ENCODE measurements at regions not wholly inside any gene's neighbourhood (a gene's known extent, or its start where the extent isn't known, plus 50 kb on each side); places are given as distances from the start of the nearest gene placed in this dataset.

DNA sequence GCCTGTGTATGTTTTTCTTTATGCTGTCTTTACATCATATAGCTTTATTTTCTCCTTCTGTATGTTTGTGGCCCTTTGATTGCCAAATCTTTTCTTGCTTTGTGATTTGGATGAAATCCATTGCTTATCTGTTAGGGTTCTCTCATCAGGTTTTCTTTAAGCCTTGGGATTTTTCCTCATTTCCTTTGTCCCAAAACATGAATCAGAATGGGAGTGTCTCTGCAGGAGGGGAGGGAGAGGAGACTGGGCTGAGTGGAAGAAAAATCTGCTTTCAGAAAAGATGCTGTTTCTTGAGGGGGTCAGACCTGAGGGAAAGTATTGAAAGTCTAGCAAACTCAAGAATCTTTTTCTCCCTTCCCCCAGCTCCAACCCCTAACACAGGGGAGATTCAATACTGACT is 758.0 kb upstream of the MMS22L start:
- TF ChIP-seq POLR2A (IDR thresholded peaks at IDR 0.05; ENCODE audit: low read length) (no peak), GATA1 (IDR thresholded peaks at IDR 0.05; ENCODE audit: low read depth, low read length) (no peak)
